Natural killer cell treated with Interleukin-12 subunit alpha and Interleukin-12 subunit beta and Interleukin-15 and Interleukin-18, amount 100 ng/mL, for 72 hours (primary cell): ENCODE measurements at regions not wholly inside any gene's neighbourhood (a gene's known extent, or its start where the extent isn't known, plus 50 kb on each side); places are given as distances from the start of the nearest gene placed in this dataset.

Experiments
- ATAC-seq, 2 donors: fragments of 150-1000 bp; cut with Tn5 transposase in 1 of 2; sonication (Bioruptor Pico), chemical (Tn5 transposase) in 1 of 2; 2 replicates each; pipeline ENCODE4 v1.10.0; 2021
- DNase-seq: peaks from one replicate; pipeline ENCODE4 v3.0.0; 2022; ENCODE audit warnings: low spot score
- H3K27ac Mint-ChIP-seq, 2 donors: 1 replicate in 1 of 2; 2 replicates in 1 of 2; pipeline ENCODE4 v1.8.0; 2022; ENCODE audit warnings: mixed read lengths in 2 of 2, mild to moderate bottlenecking in 1 of 2, moderate library complexity in 1 of 2
- H3K27me3 Mint-ChIP-seq, 2 donors: 1 replicate in 1 of 2; 2 replicates in 1 of 2; pipeline ENCODE4 v1.8.0; 2022; ENCODE audit warnings: mixed read lengths in 2 of 2
- H3K36me3 Mint-ChIP-seq: one replicate; pipeline ENCODE4 v1.8.0; 2022; ENCODE audit warnings: mixed read lengths
- H3K4me1 Mint-ChIP-seq, 2 donors: 1 replicate in 1 of 2; 2 replicates in 1 of 2; pipeline ENCODE4 v1.8.0; 2022; ENCODE audit warnings: low read depth in 2 of 2, mixed read lengths in 2 of 2, mild to moderate bottlenecking in 1 of 2
- H3K4me3 Mint-ChIP-seq: one replicate; pipeline ENCODE4 v1.8.0; 2022; ENCODE audit warnings: mixed read lengths
- H3K9me3 Mint-ChIP-seq: 2 replicates; pipeline ENCODE4 v1.8.0; 2022; ENCODE audit warnings: mixed read lengths

GRCh38 chr15:96121086-96121920, 209.2 kb upstream of the NR2F2 start:
- Mint-ChIP-seq H3K4me3 (no peak overlapping the region), H3K36me3 (no peaks in the 10 kb centered on the region), H3K27me3 (peaks cover 16 to 20% of the 10 kb centered on the region in 2 donors), H3K27ac (no peak overlapping the region), H3K9me3 (no peaks in the 10 kb centered on the region), H3K4me1 (no peaks in the 10 kb centered on the region)
- DNase-seq = no peak
- no peak for ATAC-seq

DNA sequence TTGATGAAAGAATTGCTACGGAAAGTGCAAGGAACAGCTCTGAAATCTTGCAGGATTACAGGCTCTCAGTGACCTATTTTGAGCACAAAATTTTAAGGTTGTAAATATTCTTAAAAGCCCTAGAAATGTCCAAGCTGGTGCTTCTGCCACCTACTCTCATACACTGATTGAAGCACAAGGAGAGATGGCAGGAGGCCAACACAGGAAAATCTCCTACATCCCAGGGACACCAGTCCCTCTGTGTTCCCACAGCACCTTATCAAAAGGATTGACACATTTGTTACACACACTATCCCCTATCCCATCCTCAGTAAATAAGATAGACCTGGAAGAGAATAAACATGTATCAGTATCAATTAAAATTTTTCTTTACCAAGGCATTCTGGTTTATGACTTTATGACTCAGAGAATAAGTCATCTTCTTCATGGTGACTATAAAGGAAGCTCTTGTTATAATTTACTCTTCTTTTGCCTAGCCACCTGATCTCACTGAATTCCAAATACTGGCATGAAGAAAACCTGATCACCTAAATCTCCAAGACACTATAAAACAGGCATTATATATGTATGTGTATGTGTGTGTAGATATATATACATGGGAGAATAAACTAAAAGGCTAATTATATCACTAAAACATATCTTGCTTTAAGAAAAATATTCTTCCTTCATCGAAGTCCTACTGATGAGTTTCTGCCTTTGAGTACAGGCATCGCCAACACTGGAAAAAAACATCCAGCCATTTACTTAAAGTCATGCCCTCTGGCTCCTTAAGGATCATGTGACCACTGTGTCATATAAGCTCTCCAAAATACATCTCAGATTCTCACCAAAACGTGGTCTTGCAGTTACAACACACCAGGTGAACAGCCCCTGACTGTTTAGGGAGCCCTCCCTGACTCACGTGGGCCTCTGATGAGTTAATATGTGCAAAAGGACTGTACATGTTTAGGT, 208.1 kb upstream of the NR2F2 start:
- no peak overlapping the region for H3K27ac Mint-ChIP-seq
- no peak for ATAC-seq
- no peak for DNase-seq
- H3K4me1 Mint-ChIP-seq = no peaks in the 10 kb centered on the region
- H3K4me3 Mint-ChIP-seq = no peak overlapping the region
- no peaks in the 10 kb centered on the region for H3K36me3 Mint-ChIP-seq
- H3K27me3 Mint-ChIP-seq = peaks cover 23 to 31% of the 10 kb centered on the region in 2 donors
- H3K9me3 Mint-ChIP-seq = no peaks in the 10 kb centered on the region

DNA sequence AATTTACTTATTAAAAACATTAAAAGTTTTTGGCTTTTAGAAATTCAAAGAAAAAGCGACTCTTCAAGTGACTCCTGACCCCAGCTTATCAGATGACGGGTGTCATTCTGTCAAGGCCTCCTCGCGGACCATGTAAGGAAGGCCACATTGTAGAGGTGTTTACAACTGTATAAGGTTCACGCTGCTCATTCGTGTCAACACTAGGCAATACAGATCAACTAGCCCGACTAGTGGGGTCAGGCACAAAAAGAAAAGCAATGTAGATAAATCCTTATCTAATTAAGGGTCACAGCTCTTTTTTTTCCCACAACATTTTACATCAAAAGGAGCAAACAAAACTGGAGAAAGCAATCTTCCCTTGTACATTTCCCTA, 207.5 kb upstream of the NR2F2 start:
- no peak for ATAC-seq
- DNase-seq = no peak
- no peak overlapping the region for H3K4me3 Mint-ChIP-seq
- H3K27ac Mint-ChIP-seq = no peak overlapping the region
- peaks cover 25 to 28% of the 10 kb centered on the region in 2 donors for H3K27me3 Mint-ChIP-seq
- no peaks in the 10 kb centered on the region for H3K9me3 Mint-ChIP-seq
- H3K4me1 Mint-ChIP-seq = no peaks in the 10 kb centered on the region
- H3K36me3 Mint-ChIP-seq = no peaks in the 10 kb centered on the region

DNA sequence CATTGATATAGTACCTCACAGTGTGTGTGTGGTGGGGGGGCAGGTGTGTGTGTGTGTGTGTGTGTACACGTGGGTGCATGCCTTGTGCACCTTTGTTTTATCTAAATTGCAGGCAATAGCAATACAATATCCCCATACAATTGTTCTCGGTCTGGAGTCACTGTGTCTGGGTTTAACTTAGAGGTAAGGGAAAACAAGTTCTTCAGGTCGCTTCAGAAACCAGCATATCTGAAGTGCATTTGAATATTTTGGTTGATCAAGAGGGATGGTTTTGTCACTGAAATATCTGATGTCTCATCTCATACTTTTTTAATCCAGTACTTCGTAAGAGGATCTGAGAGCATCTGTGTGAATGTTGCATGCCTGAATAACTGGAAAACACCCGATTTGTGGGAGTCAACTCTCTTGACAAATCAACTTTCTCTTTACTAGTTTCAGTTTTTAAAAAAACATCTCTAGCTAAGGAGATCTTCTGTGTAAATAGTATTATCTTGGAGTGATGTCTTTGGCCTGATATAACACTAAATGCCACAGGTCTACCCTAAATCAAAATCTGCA, 206.8 kb upstream of the NR2F2 start:
- H3K4me3 Mint-ChIP-seq = no peak overlapping the region
- H3K9me3 Mint-ChIP-seq = no peaks in the 10 kb centered on the region
- H3K27ac Mint-ChIP-seq = no peak overlapping the region
- no peaks in the 10 kb centered on the region for H3K4me1 Mint-ChIP-seq
- DNase-seq = no peak
- H3K36me3 Mint-ChIP-seq = no peaks in the 10 kb centered on the region
- ATAC-seq = no peak
- peaks cover 29 to 33% of the 10 kb centered on the region in 2 donors for H3K27me3 Mint-ChIP-seq

GRCh38 chr15:96124436-96124835, 206.1 kb upstream of the NR2F2 start:
- Mint-ChIP-seq H3K27me3 (peaks cover 29 to 32% of the 10 kb centered on the region in 2 donors), H3K4me3 (no peak overlapping the region), H3K9me3 (no peaks in the 10 kb centered on the region), H3K4me1 (no peaks in the 10 kb centered on the region), H3K27ac (no peak overlapping the region), H3K36me3 (no peaks in the 10 kb centered on the region)
- no peak for DNase-seq
- ATAC-seq = peak in 1 of 2 donors; percentile 27

- DNase-seq = no peak
- no peak overlapping the region for H3K27ac Mint-ChIP-seq
- no peaks in the 10 kb centered on the region for H3K4me1 Mint-ChIP-seq
- H3K9me3 Mint-ChIP-seq = no peaks in the 10 kb centered on the region
- peaks cover 26 to 30% of the 10 kb centered on the region in 2 donors for H3K27me3 Mint-ChIP-seq
- no peak for ATAC-seq
- no peaks in the 10 kb centered on the region for H3K36me3 Mint-ChIP-seq
- H3K4me3 Mint-ChIP-seq = no peak overlapping the region
These were observed 204.6 kb upstream of the NR2F2 start for GRCh38 chr15:96125721-96126415.

GRCh38 chr15:96126859-96127258, 203.6 kb upstream of the NR2F2 start:
- Mint-ChIP-seq H3K4me1 (no peaks in the 10 kb centered on the region), H3K27ac (no peak overlapping the region), H3K36me3 (no peaks in the 10 kb centered on the region), H3K27me3 (peaks cover 19 to 26% of the 10 kb centered on the region in 2 donors), H3K4me3 (no peak overlapping the region), H3K9me3 (no peaks in the 10 kb centered on the region)
- ATAC-seq (no peak), DNase-seq (no peak)

DNA sequence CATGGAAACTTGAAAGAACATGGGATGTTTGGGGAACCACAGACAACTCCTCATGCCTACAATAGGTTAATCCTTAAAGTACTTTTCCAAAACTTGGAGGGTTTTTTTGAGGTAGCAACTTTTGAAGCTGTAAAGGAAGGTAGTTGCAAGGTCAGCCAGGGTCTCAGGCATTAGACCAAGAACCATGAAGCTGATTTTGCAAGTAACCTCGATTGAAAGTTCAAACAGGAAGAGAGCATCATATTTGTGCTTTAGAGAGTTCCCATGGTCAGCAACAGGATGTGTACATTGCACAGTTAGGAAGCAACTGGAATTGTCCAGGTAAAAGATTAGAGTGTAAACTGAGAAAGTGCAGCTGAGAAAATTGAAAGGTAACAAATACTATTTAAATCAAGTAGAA, 199.8 kb upstream of the NR2F2 start:
- no peaks in the 10 kb centered on the region for H3K4me1 Mint-ChIP-seq
- peaks cover 19 to 31% of the 10 kb centered on the region in 2 donors for H3K27me3 Mint-ChIP-seq
- H3K4me3 Mint-ChIP-seq = no peak overlapping the region
- DNase-seq (no peak), ATAC-seq (no peak)
- H3K9me3 Mint-ChIP-seq = no peaks in the 10 kb centered on the region
- no peaks in the 10 kb centered on the region for H3K36me3 Mint-ChIP-seq
- H3K27ac Mint-ChIP-seq = no peak overlapping the region

DNA sequence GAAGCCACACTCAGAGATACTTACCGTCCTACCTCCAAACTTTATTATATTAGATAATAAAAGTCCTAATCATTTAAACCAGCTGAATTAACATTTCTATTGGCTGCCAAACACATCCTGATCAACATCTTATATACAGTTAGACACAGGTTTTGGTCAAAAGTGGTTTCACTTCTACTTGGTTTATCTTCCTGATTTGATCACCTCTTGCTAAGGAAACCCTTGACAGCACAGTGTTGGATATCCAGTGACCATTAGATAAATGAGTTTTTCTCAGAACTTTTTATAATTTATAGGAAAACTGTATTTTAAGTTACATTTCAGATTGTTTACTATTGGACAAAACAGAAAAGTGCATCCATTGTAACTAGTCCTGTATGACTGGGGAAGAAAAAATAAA, 198.4 kb upstream of the NR2F2 start:
- ATAC-seq (no peak), DNase-seq (no peak)
- Mint-ChIP-seq H3K4me1 (no peaks in the 10 kb centered on the region), H3K36me3 (no peaks in the 10 kb centered on the region), H3K9me3 (no peaks in the 10 kb centered on the region), H3K27me3 (peaks cover 13 to 22% of the 10 kb centered on the region in 2 donors), H3K4me3 (no peak overlapping the region), H3K27ac (no peak overlapping the region)

GRCh38 chr15:96135166-96136093, 195.1 kb upstream of the NR2F2 start:
- Mint-ChIP-seq H3K4me3 (no peak overlapping the region), H3K4me1 (no peaks in the 10 kb centered on the region), H3K36me3 (no peaks in the 10 kb centered on the region), H3K27ac (no peak overlapping the region), H3K9me3 (no peaks in the 10 kb centered on the region), H3K27me3 (peaks cover 9 to 27% of the 10 kb centered on the region in 2 donors)
- DNase-seq = no peak
- no peak for ATAC-seq

DNA sequence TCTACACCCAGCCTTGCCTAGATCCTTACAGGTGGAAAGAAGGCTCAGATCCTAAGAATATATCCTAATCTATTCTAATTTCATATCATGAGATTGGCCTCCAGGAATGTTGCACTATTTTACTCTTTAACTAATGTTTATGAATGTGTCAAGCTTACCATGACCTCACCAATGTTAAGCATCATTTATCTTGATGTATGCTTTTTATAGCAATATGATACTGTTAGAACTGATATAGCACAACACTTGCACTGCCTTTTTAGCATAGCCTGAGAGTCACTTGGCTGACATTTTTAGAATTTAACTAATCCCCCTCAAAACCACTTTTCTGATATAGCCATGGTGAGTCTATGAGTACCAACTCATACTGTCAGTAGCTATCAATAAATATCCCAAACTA, 191.5 kb upstream of the NR2F2 start:
- Mint-ChIP-seq H3K27me3 (peaks cover 28 to 30% of the 10 kb centered on the region in 2 donors), H3K4me3 (no peak overlapping the region), H3K9me3 (peaks cover 4% of the 10 kb centered on the region), H3K4me1 (no peaks in the 10 kb centered on the region), H3K36me3 (peaks cover 10% of the 10 kb centered on the region), H3K27ac (no peak overlapping the region)
- DNase-seq (no peak), ATAC-seq (no peak)

- Mint-ChIP-seq H3K27me3 (peaks cover 35 to 36% of the 10 kb centered on the region in 2 donors), H3K27ac (no peak overlapping the region)
These were observed 188.0 kb upstream of the NR2F2 start for GRCh38 chr15:96142498-96142897.

More at GRCh38 chr15:96142498-96142897, 188.0 kb upstream of the NR2F2 start:
- ATAC-seq = no peak
- peaks cover 10% of the 10 kb centered on the region for H3K36me3 Mint-ChIP-seq
- peaks cover 4% of the 10 kb centered on the region for H3K9me3 Mint-ChIP-seq
- H3K4me3 Mint-ChIP-seq = no peak overlapping the region
- DNase-seq = no peak
- no peaks in the 10 kb centered on the region for H3K4me1 Mint-ChIP-seq
